ENCODE measurements at regions not wholly inside any gene's neighbourhood (a gene's known extent, or its start where the extent isn't known, plus 50 kb on each side); places are given as distances from the start of the nearest gene placed in this dataset.

GRCh38 chr12:107584563-107584962 is 101.0 kb upstream of the PWP1 start:
- TF ChIP-seq CTCF (IDR thresholded peaks at IDR 0.05) = no peak
- Histone ChIP-seq H3K9me3 (no peaks in the 10 kb centered on the region), H3K9ac (ENCODE audit: low read depth in 2 of 2, low read length in 2 of 2) (no peak overlapping the region), H3K27ac (no peak overlapping the region), H3K4me3 (no peak overlapping the region), H3K4me1 (no peaks in the 10 kb centered on the region), H3K36me3 (no peaks in the 10 kb centered on the region), H3K27me3 (peaks cover 5% of the 10 kb centered on the region)
- DNase-seq = no peak
- intact Hi-C loops (cut with DNase I) = no loop called here

GRCh38 chr12:107586256-107586970 is 99.2 kb upstream of the PWP1 start:
- Histone ChIP-seq H3K9me3 (no peaks in the 10 kb centered on the region), H3K27ac (no peak overlapping the region), H3K36me3 (no peaks in the 10 kb centered on the region), H3K9ac (ENCODE audit: low read depth in 2 of 2, low read length in 2 of 2) (no peak overlapping the region), H3K4me3 (no peak overlapping the region), H3K27me3 (no peaks in the 10 kb centered on the region), H3K4me1 (no peaks in the 10 kb centered on the region)
- intact Hi-C loops (cut with DNase I) = no loop called here
- DNase-seq = no peak
- TF ChIP-seq CTCF (IDR thresholded peaks at IDR 0.05) = no peak

- DNase-seq = no peak
- Histone ChIP-seq H3K4me3 (no peak overlapping the region), H3K9ac (ENCODE audit: low read depth in 2 of 2, low read length in 2 of 2) (no peak overlapping the region), H3K9me3 (no peaks in the 10 kb centered on the region), H3K27me3 (no peaks in the 10 kb centered on the region), H3K27ac (no peak overlapping the region), H3K36me3 (no peaks in the 10 kb centered on the region), H3K4me1 (no peaks in the 10 kb centered on the region)
- TF ChIP-seq CTCF (IDR thresholded peaks at IDR 0.05) = no peak
- intact Hi-C loops (cut with DNase I) = no loop called here
Measured at GRCh38 chr12:107590413-107590812, 95.2 kb upstream of the PWP1 start.

GRCh38 chr12:107590814-107591375 is 94.7 kb upstream of the PWP1 start:
- no peaks in the 10 kb centered on the region for H3K27me3 ChIP-seq
- no peaks in the 10 kb centered on the region for H3K36me3 ChIP-seq
- intact Hi-C loops (cut with DNase I) = no loop called here
- H3K4me1 ChIP-seq = no peaks in the 10 kb centered on the region
- H3K9me3 ChIP-seq = no peaks in the 10 kb centered on the region
- no peak overlapping the region for H3K4me3 ChIP-seq
- no peak overlapping the region for H3K9ac ChIP-seq (ENCODE audit: low read depth in 2 of 2, low read length in 2 of 2)
- no peak for TF ChIP-seq CTCF (IDR thresholded peaks at IDR 0.05)
- no peak overlapping the region for H3K27ac ChIP-seq
- DNase-seq = no peak

DNA sequence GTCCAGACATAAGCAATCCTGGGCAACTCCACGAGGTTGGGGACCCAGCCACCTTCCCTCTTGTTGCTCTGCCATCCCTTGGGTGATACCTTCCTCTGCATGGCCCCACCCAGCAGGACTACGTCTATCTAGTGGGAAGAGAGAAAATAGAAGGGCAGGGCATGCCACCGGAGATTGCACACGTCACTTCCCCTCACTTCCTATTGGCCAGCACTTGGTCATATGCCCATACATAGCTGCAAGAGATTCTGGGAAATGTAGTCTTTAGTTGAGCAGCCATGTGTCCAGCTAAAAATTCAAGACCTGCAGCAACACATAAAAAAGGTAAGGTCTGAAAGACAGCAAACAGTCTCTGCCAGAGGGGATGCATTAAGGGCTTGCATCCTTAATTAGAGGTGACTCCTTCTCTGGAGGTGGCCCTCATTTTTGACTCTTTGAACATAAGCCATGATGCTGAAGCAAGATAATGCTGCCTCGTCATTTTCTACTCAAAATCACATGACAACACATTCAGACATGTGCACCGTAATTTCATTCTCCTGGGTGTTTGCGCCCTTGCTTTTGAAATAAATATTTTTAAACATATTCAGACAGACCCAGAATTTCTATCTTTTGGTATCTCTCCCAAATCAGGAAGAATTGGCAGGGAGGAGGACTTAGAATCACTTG is 91.8 kb upstream of the PWP1 start:
- no peaks in the 10 kb centered on the region for H3K27me3 ChIP-seq
- no peaks in the 10 kb centered on the region for H3K9me3 ChIP-seq
- no peaks in the 10 kb centered on the region for H3K4me1 ChIP-seq
- intact Hi-C loops (cut with DNase I) = no loop called here
- no peak overlapping the region for H3K9ac ChIP-seq (ENCODE audit: low read depth in 2 of 2, low read length in 2 of 2)
- TF ChIP-seq CTCF (IDR thresholded peaks at IDR 0.05) = no peak
- no peak overlapping the region for H3K4me3 ChIP-seq
- H3K27ac ChIP-seq = no peak overlapping the region
- H3K36me3 ChIP-seq = no peaks in the 10 kb centered on the region
- no peak for DNase-seq
